ENCODE measurements at regions not wholly inside any gene's neighbourhood (a gene's known extent, or its start where the extent isn't known, plus 50 kb on each side); places are given as distances from the start of the nearest gene placed in this dataset.

DNA sequence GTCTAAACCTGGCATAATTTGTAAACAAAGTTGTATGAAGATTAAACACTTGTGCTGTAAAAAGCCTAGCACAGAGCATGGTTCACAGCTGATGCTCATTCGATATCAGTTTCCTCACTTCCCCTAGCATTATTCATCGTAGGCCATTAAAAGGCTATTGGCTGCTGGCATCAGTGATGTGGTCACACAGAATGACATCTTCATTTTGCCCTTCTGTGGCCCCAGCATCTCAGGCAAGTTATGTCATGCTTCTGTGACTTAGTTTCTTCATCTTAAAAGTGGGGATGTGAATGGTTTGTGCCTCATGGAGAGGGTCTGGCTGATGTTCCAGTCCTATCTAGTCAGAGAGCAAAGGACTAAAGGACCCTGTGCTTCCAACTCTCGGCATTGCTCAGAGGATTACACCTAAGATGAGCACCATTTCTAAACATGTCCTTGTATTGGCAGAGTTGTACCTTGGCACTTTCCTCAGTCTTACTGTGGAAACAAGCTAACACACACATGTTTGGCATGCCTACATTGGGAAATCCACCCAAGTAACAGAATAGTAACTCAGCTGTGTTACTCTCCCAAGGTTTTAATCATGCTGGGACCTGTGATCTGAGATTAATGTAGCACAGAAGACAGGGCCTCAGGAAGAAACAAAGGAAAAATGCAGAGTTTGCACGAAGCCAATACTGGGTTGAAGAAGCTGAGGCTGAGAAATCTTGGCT, 83.5 kb upstream of the OR9Q1 start:
- TF ChIP-seq EZH2 (IDR thresholded peaks at IDR 0.05; ENCODE audit: borderline replicate concordance, low read length) (no peak), CTCF (conservative IDR thresholded peaks at IDR 0.05 in 1 of 2, IDR thresholded peaks at IDR 0.05 in 1 of 2; ENCODE audit: extremely low read depth in 1 of 2, insufficient read depth in 1 of 2, low read depth in 1 of 2, low read length in 2 of 2) (no peak)

All from mammary epithelial cell (primary cell).